ENCODE measurements at regions not wholly inside any gene's neighbourhood (a gene's known extent, or its start where the extent isn't known, plus 50 kb on each side); places are given as distances from the start of the nearest gene placed in this dataset.
A peak's percentile ranks its signal among the peaks of the same experiment; 100 is the strongest.

GRCh38 chr11:13208921-13209320 is 68.7 kb upstream of the BMAL1 start:
- no peaks in the 10 kb centered on the region for H3K9me3 Mint-ChIP-seq
- no peaks in the 10 kb centered on the region for H3K36me3 Mint-ChIP-seq
- peaks cover 2% of the 10 kb centered on the region for H3K27me3 Mint-ChIP-seq (ENCODE audit: low read depth)
- DNase-seq (ENCODE audit: low spot score in 2 of 2, unreplicated experiment in 2 of 2): no peak
- no peak for TF ChIP-seq CTCF (IDR thresholded peaks at IDR 0.05; ENCODE audit: unreplicated experiment)
- no peak overlapping the region for H3K27ac Mint-ChIP-seq
- H3K4me3 Mint-ChIP-seq: no peak overlapping the region
- H3K4me1 Mint-ChIP-seq: peaks cover 14% of the 10 kb centered on the region

DNA sequence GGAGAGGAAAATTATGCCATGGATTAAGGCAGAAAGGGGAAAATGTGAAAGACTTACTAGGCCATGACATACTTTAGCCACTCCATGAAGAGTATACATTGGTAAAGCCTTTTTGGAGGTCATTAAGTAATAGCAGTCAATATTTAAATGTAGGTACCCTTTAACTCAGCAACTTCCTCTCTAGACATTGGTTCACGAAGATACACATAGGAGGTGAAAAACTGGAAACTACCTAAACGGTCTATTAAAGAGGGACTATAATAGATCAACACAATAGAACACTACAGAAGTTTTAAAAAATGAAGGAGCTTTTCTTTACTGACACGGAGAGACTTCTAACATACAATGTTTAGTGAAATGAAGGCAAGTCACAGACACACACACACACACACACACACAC is 68.2 kb upstream of the BMAL1 start:
- peaks cover 2% of the 10 kb centered on the region for H3K27me3 Mint-ChIP-seq (ENCODE audit: low read depth)
- H3K4me3 Mint-ChIP-seq: no peak overlapping the region
- DNase-seq (ENCODE audit: low spot score in 2 of 2, unreplicated experiment in 2 of 2): no peak
- no peak overlapping the region for H3K27ac Mint-ChIP-seq
- TF ChIP-seq CTCF (IDR thresholded peaks at IDR 0.05; ENCODE audit: unreplicated experiment): no peak
- H3K36me3 Mint-ChIP-seq: no peaks in the 10 kb centered on the region
- peaks cover 14% of the 10 kb centered on the region for H3K4me1 Mint-ChIP-seq
- H3K9me3 Mint-ChIP-seq: no peaks in the 10 kb centered on the region

DNA sequence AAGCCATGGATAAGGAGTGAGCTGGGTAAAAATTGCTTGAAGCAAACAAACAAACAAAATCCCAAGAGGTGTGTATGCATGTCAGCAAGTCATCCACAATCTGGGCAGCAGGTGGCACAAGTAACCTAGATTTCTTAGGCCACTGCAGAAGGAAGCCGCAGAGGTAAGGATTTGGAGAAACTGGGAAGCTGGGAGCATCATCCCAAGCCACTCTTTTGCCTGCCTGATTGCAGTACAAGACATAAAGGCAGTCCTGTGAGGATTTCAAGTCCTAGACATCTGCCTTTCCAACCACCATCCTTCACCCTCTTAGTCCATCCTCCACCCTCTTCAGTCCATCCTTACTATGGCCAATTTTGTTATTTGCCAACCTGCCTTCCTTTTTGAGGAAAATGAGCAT is 67.2 kb upstream of the BMAL1 start:
- H3K4me3 Mint-ChIP-seq: no peak overlapping the region
- no peaks in the 10 kb centered on the region for H3K9me3 Mint-ChIP-seq
- peak; percentile 54 for TF ChIP-seq CTCF (IDR thresholded peaks at IDR 0.05; ENCODE audit: unreplicated experiment)
- DNase-seq (ENCODE audit: low spot score in 2 of 2, unreplicated experiment in 2 of 2): peak in 1 of 2 experiments; percentile 53
- no peak overlapping the region for H3K27ac Mint-ChIP-seq
- no peaks in the 10 kb centered on the region for H3K36me3 Mint-ChIP-seq
- peaks cover 2% of the 10 kb centered on the region for H3K27me3 Mint-ChIP-seq (ENCODE audit: low read depth)
- H3K4me1 Mint-ChIP-seq: peaks cover 14% of the 10 kb centered on the region

DNA sequence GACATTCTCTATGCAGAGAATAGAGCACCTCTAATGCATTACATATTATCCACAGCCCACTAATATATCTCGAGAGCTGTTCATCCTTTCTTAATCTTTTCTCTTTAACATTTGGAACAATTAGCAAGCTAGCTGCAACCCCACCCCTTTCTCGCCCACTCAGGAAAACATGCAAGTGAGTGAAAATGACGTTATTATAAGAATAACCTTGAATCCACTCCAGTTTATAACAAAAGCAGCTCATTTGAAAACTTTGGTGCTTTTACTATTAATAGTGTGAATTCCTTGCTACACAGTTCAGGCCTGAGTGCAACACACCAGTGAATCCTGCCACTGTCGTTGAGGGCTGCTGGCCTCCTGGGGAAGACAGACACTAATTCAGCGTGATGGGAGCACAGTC is 63.3 kb upstream of the BMAL1 start:
- Mint-ChIP-seq H3K9me3 (no peaks in the 10 kb centered on the region), H3K4me3 (no peak overlapping the region), H3K27me3 (ENCODE audit: low read depth) (peaks cover 6% of the 10 kb centered on the region), H3K27ac (no peak overlapping the region), H3K36me3 (no peaks in the 10 kb centered on the region), H3K4me1 (peaks cover 4% of the 10 kb centered on the region)
- no peak for TF ChIP-seq CTCF (IDR thresholded peaks at IDR 0.05; ENCODE audit: unreplicated experiment)
- no peak for DNase-seq (ENCODE audit: low spot score in 2 of 2, unreplicated experiment in 2 of 2)

GRCh38 chr11:13215149-13215548 is 62.4 kb upstream of the BMAL1 start:
- Mint-ChIP-seq H3K4me1 (peaks cover 7% of the 10 kb centered on the region), H3K36me3 (no peaks in the 10 kb centered on the region), H3K4me3 (no peak overlapping the region), H3K9me3 (no peaks in the 10 kb centered on the region), H3K27me3 (ENCODE audit: low read depth) (peaks cover 6% of the 10 kb centered on the region), H3K27ac (no peak overlapping the region)
- TF ChIP-seq CTCF (IDR thresholded peaks at IDR 0.05; ENCODE audit: unreplicated experiment): no peak
- no peak for DNase-seq (ENCODE audit: low spot score in 2 of 2, unreplicated experiment in 2 of 2)

All from mesothelial cell of epicardium (in vitro differentiated cells).